ENCODE measurements at regions not wholly inside any gene's neighbourhood (a gene's known extent, or its start where the extent isn't known, plus 50 kb on each side); places are given as distances from the start of the nearest gene placed in this dataset.

- Mint-ChIP-seq H3K4me3 (no peak overlapping the region), H3K36me3 (ENCODE audit: low read depth) (no peaks in the 10 kb centered on the region), H3K27ac (no peak overlapping the region), H3K27me3 (ENCODE audit: low read depth, poor library complexity) (no peaks in the 10 kb centered on the region), H3K9me3 (peaks cover 22% of the 10 kb centered on the region), H3K4me1 (peaks cover 15% of the 10 kb centered on the region)
- DNase-seq, result no peak
- TF ChIP-seq CTCF (IDR thresholded peaks at IDR 0.05), result no peak
Observed at GRCh38 chr6:121867095-121867494, 431.6 kb downstream of the GJA1 start.

GRCh38 chr6:121868206-121868605 is 432.8 kb downstream of the GJA1 start:
- Mint-ChIP-seq H3K27ac (no peak overlapping the region), H3K36me3 (ENCODE audit: low read depth) (no peaks in the 10 kb centered on the region), H3K4me3 (no peak overlapping the region), H3K4me1 (peaks cover 15% of the 10 kb centered on the region), H3K9me3 (peaks cover 22% of the 10 kb centered on the region), H3K27me3 (ENCODE audit: low read depth, poor library complexity) (peaks cover 3% of the 10 kb centered on the region)
- DNase-seq, result no peak
- TF ChIP-seq CTCF (IDR thresholded peaks at IDR 0.05), result no peak

GRCh38 chr6:121873595-121873994 is 438.1 kb downstream of the GJA1 start:
- H3K9me3 Mint-ChIP-seq, result peaks cover 17% of the 10 kb centered on the region
- no peak for TF ChIP-seq CTCF (IDR thresholded peaks at IDR 0.05)
- H3K36me3 Mint-ChIP-seq (ENCODE audit: low read depth), result peaks cover 4% of the 10 kb centered on the region
- no peak for DNase-seq
- no peak overlapping the region for H3K27ac Mint-ChIP-seq
- H3K27me3 Mint-ChIP-seq (ENCODE audit: low read depth, poor library complexity), result peaks cover 3% of the 10 kb centered on the region
- H3K4me1 Mint-ChIP-seq, result no peaks in the 10 kb centered on the region
- H3K4me3 Mint-ChIP-seq, result no peak overlapping the region

- no peak overlapping the region for H3K4me3 Mint-ChIP-seq
- H3K36me3 Mint-ChIP-seq (ENCODE audit: low read depth), result peaks cover 4% of the 10 kb centered on the region
- H3K27ac Mint-ChIP-seq, result no peak overlapping the region
- H3K4me1 Mint-ChIP-seq, result no peaks in the 10 kb centered on the region
- peaks cover 10% of the 10 kb centered on the region for H3K9me3 Mint-ChIP-seq
- no peak for DNase-seq
- TF ChIP-seq CTCF (IDR thresholded peaks at IDR 0.05), result no peak
- peaks cover 3% of the 10 kb centered on the region for H3K27me3 Mint-ChIP-seq (ENCODE audit: low read depth, poor library complexity)
Observed at GRCh38 chr6:121876721-121877120, 441.3 kb downstream of the GJA1 start.

GRCh38 chr6:121879149-121879548 is 443.7 kb downstream of the GJA1 start:
- TF ChIP-seq CTCF (IDR thresholded peaks at IDR 0.05), result no peak
- DNase-seq, result no peak
- Mint-ChIP-seq H3K27ac (no peak overlapping the region), H3K9me3 (peaks cover 4% of the 10 kb centered on the region), H3K27me3 (ENCODE audit: low read depth, poor library complexity) (no peaks in the 10 kb centered on the region), H3K36me3 (ENCODE audit: low read depth) (peaks cover 4% of the 10 kb centered on the region), H3K4me3 (no peak overlapping the region), H3K4me1 (no peaks in the 10 kb centered on the region)

GRCh38 chr6:121880831-121881230 is 445.4 kb downstream of the GJA1 start:
- no peak overlapping the region for H3K27ac Mint-ChIP-seq
- no peak for TF ChIP-seq CTCF (IDR thresholded peaks at IDR 0.05)
- H3K4me1 Mint-ChIP-seq, result no peaks in the 10 kb centered on the region
- H3K9me3 Mint-ChIP-seq, result peaks cover 4% of the 10 kb centered on the region
- H3K4me3 Mint-ChIP-seq, result no peak overlapping the region
- no peak for DNase-seq
- H3K27me3 Mint-ChIP-seq (ENCODE audit: low read depth, poor library complexity), result no peaks in the 10 kb centered on the region
- H3K36me3 Mint-ChIP-seq (ENCODE audit: low read depth), result peaks cover 4% of the 10 kb centered on the region

Measured in nephron progenitor cell (in vitro differentiated cells).